Fibroblast of skin of scalp (primary cell): ENCODE measurements at regions not wholly inside any gene's neighbourhood (a gene's known extent, or its start where the extent isn't known, plus 50 kb on each side); places are given as distances from the start of the nearest gene placed in this dataset.

ENCODE experiments used
- DNase-seq: peaks from one replicate; pipeline ENCODE4 v3.0.0-alpha.2; 2013

DNA sequence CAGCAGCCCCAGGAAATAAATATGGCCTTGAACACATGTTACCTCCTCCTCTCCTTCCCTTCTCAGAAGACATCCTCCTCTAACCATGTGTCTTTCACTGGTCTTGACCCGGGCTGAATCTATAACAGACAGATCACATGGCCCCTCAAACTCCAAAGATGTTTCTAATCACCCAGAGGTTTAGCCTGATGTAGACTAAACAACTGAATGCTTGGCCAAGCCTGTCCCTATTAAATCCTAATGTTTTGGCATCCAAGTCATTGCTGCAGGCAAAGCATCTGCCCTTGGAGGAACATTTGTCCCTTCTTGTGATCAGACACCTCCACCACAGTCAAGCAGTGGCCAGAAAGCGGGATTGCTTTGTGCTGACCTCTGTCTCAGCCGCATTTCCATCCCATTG lies 65.5 kb downstream of the ANKRD60 start:
- DNase-seq, result no peak

DNA sequence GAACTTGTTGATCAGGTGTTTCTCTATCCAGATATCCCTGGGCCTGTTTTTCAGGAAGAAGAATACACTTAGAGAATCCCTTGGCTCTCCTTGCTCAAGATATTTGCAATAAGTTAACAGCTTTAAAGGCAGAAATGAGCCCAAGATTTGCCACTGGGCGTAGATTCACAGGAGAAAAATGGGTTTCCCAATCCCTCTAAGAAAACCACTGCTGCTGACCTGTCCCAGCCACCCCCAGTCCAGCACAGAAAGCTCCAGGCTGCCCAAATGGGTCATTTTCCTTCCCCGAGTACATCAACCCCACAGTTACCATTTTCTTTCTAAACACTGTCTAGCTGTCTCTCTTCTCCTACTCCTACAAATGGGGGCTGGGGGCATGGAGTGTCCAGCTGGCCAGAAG lies 67.3 kb downstream of the ANKRD60 start:
- DNase-seq, result no peak

DNA sequence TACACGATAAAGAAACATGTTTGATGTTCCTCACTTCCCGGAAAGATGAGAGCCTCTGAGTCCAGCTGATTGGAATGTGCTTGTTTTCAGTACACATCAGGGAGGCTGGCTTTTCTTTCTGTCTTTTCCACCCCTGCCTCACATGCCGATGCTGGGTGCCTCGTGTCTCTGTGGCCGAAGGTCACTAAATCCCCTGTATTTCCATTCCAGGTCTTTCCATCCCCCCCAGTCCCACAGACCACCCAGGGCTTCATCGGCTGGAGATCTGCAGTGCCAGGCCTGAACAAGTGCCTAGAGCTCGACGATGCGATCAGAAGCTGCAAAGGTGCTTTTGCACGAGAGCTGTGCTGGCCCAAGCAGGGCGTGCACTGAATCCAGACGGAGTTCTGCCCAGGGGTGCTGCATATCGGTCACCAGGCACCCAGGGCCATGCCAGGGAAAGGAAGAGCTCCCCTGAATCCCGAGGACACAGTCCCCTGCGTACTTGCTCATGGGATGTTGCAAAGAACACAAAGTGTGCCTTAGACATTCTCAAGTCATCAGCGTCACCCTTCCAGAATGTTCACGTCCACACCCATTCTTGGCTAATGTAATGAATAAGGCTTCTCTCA lies 67.9 kb downstream of the ANKRD60 start:
- peak; percentile 76 for DNase-seq

DNA sequence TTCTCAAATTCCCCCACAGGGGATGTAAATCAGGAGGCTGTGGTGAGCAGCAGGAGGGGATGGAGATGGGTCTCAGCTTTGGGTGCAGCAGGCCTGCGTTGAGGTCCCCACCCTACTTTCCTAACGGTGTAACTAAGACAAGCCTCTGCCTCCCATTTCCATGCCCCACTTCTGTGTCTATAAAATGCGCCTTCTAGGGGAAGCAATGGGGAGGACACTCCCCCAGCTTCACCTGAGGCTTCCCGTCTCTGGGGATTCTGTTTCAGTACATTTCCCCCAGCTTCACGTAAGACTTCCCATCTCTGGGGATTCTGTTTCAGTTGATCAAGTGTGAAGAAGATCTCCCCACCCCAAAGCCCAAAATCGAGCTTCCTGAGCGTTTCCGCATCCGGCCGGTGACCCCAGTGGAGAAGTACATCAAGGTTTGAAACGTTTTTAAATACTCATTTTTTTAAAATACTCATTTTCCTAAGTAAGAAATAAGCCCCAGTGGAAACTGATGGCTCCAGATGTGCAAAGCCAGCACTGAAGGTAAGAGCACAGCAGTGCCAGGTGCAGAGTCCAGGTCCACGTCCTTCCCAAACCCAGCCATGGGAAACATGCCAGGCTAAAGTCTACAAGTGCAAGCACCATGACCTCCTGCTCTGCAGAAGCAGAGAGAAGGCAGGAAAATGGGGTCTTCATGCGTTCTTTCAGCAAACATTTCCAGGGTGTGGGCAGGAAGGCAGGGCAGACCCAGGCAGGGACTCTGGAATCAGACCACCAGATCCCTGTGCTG lies 73.1 kb downstream of the ANKRD60 start:
- no peak for DNase-seq

DNA sequence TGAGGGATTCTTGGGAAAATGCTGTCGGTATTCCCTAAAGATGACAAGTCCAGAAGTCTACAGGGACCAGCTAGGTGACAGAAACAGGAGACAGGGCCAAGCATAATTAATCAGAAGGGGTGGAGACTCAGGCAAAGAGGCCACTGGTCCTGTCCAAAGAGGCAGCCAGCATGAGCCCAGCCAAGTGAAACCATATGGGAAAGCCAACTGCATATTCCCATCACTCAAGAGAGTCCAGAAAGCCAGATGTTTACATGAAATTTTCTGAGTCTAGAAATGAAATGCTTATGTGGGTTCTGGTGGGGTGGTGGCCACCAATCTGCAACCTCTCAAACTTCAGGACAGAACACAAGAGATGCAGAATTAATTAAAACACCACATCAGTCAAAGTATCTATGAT lies 74.3 kb downstream of the ANKRD60 start:
- no peak for DNase-seq

DNA sequence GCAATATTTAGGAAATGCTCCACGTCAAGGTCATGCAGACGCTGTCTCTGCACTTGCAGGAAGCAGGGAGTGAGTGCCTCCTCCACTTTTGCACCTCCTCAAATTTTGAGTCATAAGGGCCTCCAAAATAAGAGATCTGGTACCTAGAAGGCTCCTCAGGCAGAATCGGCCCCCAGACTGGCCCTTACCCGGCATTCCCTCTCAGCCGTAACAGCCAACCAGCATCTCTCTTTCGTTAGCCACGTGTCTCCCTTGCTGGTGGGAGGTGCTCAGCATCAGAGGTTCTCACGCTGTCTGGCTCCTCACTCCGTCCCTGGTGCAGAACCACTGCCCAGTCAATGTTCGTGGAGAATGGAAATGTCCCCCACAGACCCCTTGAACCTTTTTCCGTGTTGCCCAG lies 75.3 kb downstream of the ANKRD60 start:
- no peak for DNase-seq

DNA sequence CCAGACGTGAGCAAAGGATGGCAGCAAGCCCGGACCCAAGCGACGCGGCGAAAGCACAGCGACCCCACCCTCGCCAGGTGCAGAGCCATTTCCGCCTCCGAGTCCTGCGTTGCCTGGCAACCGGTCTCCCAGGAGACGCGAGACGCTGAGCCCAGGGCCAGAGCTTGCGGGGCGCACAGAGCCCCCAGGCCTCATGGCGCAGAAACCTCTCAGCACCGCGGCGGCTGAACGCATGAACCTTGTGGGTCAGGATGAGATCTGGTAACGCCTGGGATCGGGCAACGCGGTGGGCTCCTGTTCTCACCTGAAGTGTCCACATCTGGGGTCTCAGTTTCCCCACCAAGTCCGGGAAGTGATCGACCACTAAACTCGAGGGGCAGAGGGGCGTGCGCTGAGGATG lies 77.7 kb downstream of the ANKRD60 start:
- DNase-seq, result no peak

DNA sequence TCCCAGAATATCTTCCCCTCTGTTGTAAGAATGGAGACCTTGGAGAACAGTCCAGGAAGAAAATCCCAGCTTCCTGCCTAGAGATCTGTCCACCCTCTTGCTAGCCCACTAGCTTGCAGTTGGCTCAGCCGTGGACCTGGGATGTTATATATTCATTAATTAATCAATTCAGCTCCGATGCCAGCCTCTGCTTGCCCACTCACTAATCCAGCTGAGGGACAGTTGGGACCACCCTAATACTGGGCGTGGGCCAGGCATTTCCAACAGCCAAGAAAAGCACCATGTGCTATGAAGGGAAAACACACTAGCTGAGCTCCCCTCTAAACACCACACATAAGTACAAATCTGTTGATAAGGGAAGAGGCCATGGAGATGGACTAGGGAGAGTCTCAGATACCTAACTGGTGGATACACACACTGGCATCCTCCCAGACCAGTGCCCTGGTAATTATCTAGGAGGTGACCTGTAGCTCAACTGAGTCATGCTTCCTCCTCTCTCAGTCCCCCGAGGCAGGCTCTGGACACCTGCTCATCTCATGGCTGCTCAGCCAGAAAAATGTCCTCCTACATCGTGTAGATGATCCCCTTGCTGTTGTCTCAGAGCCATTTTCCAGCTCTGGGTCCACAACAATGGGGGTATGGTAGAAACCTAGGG lies 78.9 kb downstream of the ANKRD60 start:
- DNase-seq, result no peak

DNA sequence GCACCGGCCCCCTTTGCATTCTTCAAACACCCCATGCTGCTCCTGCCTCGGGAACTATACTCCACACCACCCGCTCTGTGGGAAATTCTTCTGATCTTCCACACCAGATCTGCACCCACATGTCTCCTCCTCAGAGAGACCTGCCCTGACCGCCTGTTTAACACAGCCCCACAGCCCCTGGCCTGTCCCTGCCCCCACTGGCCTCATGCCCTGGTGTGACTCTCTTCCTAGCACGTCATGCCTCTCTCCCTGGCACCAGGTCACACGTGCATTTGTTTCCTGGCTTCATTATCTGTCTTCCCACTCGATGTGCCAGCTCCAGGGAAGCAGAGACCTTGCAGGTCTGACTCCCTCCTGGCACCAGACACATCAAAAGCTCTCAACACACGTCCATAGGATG lies 79.6 kb downstream of the ANKRD60 start:
- DNase-seq, result no peak

DNA sequence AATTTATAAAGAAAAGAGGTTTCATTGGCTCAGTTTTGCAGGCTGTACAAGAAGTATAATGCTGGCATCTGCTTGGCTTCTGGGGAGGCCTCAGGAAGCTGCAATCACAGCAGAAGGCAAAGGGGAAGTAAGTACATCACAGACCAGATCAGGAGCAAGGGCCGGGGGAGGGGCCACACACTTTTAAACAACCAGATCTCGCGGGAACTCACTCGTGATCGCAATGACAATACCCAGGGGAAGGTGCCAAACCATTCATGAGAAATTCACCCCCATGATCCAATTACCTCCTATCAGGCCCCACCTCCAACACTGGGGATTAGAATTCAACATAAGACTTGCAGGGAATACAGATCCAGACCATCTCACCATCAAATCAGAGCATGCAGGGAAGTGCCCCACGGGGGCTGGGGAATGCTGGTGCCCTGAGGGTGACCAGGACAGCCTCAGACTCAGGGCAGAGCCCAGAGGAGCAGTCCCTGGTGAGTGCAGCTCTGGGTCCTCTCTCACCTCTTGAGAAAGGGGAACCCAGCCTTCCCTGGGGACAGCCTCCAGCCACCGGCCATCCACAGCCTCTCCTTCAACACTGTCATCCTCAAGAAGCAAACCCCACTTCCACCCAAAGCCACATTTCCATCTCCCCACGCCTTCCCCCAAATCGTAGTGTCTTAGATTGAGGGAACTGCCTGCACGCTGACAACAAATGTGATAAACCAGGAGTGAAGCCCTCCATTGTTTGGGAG lies 80.7 kb downstream of the ANKRD60 start:
- DNase-seq, result no peak

DNA sequence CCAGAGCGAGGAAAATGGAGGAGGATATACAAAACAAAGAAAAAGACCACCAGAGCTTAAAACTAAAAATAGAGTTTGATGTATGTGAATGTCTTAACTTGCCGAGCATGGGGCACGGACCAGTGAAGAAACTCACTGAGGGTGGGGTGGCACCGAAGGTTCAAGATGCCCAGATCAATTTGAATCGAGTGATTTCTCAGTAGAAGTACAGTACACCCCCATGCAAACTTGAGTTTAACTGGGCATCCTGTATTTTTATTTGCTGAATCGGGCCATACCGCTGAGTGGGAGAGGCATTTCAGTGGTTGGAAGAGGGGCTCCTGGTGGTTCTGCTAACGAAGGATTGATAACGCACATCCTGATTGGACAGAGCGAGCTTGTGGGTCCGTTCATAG lies 81.7 kb downstream of the ANKRD60 start:
- DNase-seq, result no peak

DNA sequence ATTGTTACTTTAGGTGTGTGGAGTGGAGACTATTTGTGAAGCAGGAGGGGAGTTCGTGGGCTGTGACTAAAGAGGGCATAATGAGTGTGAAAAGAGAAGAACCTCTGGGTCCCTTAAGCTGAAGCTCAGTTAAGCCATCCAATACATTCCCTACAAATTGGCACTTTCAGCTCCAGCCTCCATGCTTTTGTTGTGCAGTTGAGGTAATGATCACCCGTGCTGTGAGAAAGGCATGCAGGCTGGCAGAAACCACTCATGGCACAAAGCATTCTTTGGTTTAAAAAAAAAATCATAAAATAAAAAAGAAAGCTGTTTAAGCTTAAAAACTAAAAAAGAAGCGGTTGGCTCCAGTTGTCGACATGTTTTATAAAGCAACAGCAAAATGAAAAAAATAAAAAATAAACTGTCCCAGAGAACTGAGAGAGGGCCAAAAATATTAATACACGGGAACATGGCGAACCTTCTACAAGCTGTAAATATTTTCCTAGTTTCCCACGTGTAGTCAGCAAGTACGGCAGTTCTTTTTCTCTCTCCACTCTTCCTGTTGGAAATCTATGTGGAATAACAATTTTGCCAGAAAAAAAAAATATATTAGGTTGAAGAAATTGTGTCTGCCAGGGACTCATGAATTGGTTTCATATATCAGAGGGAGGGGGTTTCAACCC lies 82.2 kb downstream of the ANKRD60 start:
- no peak for DNase-seq

DNA sequence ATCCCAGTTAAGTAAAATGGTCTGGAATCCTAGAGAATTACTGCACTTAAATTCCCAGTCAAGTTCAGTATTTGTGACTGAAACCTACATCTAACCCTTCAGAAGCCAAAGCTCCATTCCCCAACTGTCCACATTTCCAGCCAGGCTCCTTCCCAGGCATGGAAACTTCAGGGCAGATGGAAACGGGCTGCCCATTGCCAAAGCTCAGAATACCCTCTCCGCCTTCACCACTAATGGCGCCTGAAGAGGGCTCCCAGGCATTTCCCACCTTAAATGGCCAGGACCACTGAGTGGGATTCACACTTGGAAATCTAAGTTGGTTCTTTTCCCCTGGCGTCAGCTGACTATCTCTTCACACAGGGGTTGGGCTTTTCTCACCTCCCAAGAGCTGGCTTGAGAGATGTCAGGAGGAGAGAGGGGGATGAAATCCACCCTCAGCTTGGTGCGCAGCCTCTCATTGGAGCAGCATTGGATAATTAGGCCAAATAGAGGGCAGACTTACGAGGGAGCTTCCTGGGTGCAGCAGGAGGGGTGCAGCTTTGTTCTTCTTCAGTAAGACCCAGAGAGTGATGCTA lies 82.9 kb downstream of the ANKRD60 start:
- no peak for DNase-seq

DNA sequence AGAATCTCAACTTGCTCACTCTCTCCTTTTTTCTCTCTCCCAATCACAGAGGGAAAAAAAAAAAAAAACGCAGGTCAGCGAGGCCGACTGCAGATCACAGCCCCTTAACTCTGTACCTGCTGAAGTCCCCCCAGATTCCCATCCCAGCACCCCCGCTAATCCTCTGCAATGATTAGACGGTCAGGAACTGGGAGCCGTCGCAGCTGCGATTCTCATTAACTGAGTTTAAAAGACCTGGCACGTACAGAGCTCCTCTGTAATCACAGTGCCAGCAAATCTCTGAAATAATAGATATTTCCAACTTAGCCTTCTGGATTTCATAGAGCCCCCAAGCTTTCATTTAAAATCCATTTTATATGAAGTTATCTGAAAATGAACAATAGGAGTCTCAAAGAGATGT lies 84.4 kb downstream of the ANKRD60 start:
- DNase-seq, result no peak

DNA sequence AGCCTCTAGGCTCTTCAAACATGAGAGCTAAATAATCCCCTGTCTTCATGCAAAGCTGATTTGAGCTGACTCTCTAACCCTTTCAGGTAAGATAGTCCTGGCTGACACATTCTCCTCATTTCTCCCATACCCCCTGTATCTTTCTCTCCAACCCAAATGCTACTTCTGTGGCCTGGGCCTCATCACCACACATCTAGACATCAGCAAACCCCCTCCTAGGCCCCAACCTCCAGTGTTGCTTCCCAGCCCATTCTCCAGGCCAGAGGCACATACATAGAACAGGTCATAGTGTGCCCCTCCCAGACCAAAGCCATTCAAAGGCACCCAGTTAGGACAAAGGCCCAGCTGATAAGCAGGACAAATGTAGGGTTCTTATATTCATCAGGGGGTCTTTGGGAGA lies 84.9 kb downstream of the ANKRD60 start:
- DNase-seq, result no peak

DNA sequence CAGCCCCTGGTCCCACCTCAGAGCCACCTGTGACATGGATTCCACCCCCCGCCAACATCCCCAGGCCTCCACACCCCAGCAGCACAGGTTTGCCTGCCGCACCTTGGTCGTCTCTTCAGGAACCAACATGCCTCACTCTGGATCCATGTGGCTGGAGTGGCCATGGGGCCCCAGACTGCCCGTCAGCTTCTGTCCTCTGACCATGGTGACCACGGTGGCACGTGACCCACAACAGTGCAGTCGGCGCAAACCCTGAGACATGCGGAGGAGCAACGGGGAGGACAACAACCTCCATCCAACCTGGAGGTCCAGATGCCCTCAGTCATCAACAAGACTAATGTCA lies 85.6 kb downstream of the ANKRD60 start:
- DNase-seq, result no peak

DNA sequence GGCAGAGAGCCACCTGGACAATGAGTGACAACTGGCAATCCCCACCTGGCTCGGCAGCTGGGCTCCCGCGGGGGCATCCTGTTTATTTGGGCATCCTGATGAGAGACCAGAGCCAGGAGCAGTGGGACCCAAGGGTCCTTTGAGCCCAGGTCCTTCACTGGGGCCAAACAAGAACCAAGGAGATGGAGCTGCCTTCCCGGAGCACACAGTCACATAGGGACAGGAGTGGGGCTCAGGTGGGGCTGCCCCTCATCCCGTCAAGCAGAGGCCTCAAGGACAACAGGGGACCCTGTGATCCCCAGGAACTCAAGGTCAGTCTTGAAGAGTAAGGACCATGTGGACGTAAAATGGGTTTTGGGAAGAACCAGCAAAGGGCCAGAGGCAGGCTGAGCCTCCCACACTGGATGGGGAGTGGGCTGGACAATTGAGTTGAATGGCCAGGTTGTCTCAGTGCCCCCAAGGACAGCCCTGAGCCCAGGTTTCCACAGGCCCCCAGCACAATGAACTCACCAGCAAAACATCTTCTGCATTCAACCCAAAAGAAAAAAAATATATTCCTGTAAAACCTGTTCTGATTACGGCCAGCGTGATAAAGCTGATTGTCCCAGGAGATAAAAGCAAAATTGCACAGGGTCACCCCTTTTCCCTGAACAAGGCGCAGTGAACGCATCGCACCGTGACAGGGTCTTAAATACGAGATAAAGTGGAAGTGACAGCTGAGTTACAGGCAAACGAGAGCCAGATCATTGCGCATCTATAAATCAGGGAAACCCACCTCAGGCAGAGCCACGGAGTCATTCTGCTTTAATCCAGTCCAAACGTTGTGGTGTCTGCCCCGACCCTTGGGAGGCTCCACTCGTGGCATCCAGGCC lies 86.2 kb downstream of the ANKRD60 start:
- no peak for DNase-seq

DNA sequence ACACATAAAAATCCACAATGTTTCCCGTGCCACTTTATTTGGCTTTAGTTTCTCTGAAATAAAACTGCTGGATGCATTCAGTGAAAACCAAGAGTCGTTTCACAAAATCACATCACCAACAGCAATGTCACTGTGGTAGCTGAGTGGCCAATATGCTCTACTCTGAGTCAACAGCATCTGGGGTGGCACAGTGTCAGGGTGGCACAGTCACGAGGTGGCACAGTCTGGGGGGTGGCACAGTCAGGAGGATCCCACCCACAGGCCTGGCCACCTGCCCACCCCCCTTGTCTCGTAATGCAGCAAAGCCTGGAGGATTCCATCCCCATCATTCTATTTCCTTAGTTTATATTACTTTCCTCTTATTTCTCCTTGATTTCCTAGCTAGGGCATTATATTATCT lies 87.0 kb downstream of the ANKRD60 start:
- DNase-seq, result no peak

DNA sequence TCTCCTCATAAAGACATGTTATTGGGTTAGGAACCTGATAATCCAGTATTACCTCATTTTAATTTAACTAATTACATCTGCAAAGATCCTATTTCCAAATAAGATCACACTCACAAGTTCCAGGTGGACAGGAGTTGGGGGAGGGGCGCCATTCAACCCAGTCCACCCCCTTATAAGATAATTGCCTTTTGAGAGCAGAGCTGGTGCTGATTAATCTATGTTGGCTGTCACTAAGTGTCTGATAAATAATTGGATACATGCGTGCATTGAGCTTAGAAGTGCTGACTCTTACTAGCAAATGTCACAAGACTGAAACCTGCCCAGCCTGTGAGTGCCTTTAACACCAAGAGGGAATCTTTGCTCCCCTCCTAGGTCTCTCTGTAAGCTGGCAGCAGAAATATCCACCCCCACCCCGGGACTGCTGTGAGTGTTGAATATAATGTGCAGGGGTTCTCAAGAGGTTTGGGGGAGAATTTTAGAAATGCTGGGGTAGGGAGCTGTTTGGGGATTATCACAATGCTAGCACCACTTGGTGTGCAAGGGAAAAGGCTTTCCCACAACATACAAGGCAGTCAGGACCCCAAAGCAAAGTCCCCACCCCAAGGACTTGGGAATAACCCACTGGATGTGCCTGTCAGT lies 87.5 kb downstream of the ANKRD60 start:
- DNase-seq, result no peak

DNA sequence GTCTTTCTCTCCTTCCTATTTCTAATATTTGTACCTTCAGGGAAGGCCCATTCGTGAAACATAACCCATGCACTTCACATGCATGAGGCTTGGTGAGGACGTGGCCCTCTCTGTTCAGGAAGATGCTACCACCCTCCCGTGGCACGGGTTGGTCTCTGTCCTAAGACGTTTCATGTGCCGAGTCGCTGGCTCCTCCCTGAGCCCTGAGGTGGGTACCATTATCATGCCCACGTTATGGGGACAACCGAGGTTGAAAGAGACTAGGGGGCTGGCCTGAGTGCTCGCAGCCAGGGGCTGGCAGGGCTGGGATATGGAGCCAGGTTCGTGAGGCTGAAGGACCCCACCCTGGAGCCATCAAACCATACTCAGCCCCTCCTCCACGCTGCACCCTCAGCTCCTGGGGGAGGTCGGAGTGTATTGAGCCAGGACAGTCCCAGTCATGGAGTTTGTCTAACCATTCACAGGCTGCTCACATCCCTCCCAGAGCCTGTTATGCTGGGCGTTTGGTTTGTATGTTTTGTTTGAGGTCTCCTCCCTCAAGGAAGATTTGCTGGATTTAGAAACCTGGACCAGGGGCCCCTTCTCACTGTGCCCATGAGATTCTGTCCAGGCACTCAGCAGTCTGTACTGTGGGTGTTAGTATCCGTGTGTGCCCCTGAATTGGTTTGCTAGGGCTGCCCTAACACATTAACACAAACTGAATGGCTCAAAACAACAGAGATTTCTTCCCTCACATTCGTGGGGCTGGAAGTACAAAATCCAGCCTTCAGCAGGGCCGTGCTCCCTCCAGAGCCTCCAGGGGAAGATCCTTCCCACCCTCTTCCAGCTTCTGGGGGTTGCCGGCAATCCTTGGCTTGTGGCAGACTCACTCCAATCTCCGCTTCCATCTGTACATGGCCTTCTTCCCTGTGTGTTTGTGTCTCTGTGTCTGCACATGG lies 88.3 kb downstream of the ANKRD60 start:
- DNase-seq, result no peak
